Smooth muscle cell (in vitro differentiated cells): ENCODE measurements at regions not wholly inside any gene's neighbourhood (a gene's known extent, or its start where the extent isn't known, plus 50 kb on each side); places are given as distances from the start of the nearest gene placed in this dataset.

ENCODE experiments used
- DNase-seq: peaks from one replicate; lab custom pipeline; 2025; ENCODE audit not compliant: unreplicated experiment; lab: John Stamatoyannopoulos, UW
- H2AFZ ChIP-seq: fragments of 200-600 bp; sonication (generic); 2 replicates; pipeline ENCODE4 v1.6.0; 2016; ENCODE audit warnings: antibody characterized with exemption, low read depth, mild to moderate bottlenecking
- H3F3A ChIP-seq: fragments of 200-600 bp; sonication (generic); 2 replicates; pipeline ENCODE4 v1.6.0; 2017; ENCODE audit warnings: antibody characterized with exemption, low read depth
- H3K27ac ChIP-seq: fragments of 200-600 bp; sonication (generic); 2 replicates; pipeline ENCODE4 v1.5.1; 2016; ENCODE audit warnings: low read depth, mild to moderate bottlenecking
- H3K27me3 ChIP-seq: fragments of 200-600 bp; sonication (generic); 2 replicates; pipeline ENCODE4 v1.6.1; 2016; ENCODE audit warnings: low read depth, mild to moderate bottlenecking
- H3K36me3 ChIP-seq: fragments of 200-600 bp; sonication (generic); 2 replicates; pipeline ENCODE4 v1.5.1; 2016; ENCODE audit warnings: low read depth
- H3K4me1 ChIP-seq: fragments of 200-600 bp; sonication (generic); 2 replicates; pipeline ENCODE4 v1.5.1; 2016; ENCODE audit warnings: low read depth
- H3K4me2 ChIP-seq: fragments of 200-600 bp; sonication (generic); 2 replicates; pipeline ENCODE4 v1.6.0; 2016; ENCODE audit warnings: mild to moderate bottlenecking
- H3K4me3 ChIP-seq: fragments of 200-600 bp; sonication (generic); 2 replicates; pipeline ENCODE4 v1.5.1; 2016; ENCODE audit warnings: mild to moderate bottlenecking
- H3K79me2 ChIP-seq: fragments of 200-600 bp; sonication (generic); 2 replicates; pipeline ENCODE4 v1.6.0; 2016; ENCODE audit warnings: low read depth, mild to moderate bottlenecking
- H3K9ac ChIP-seq: fragments of 200-600 bp; sonication (generic); 2 replicates; pipeline ENCODE4 v1.6.0; 2016; ENCODE audit warnings: low read depth
- H3K9me3 ChIP-seq: fragments of 200-600 bp; sonication (generic); replicated peaks from 2 replicates; pipeline ENCODE4 v1.5.1; 2016; ENCODE audit warnings: low read depth
- H4K20me1 ChIP-seq: fragments of 200-600 bp; sonication (generic); 2 replicates; pipeline ENCODE4 v1.6.0; 2016; ENCODE audit warnings: low read depth
- CTCF ChIP-seq: fragments of 200-600 bp; sonication (generic); IDR thresholded peaks from 2 replicates; pipeline ENCODE4 v1.5.1; 2017; ENCODE audit warnings: borderline replicate concordance, mild to moderate bottlenecking, antibody characterized with exemption; ENCODE audit not compliant: insufficient read depth, poor library complexity, severe bottlenecking
- WGBS: methylation state at CpG from one replicate; pipeline ENCODE4 v1.1.7; 2016; ENCODE audit warnings: low lambda C conversion rate; 5-methylcytosine and 5-hydroxymethylcytosine counted together

GRCh38 chr2:236974148-236974547, 111.5 kb upstream of the COPS8 start:
- H3K4me2 ChIP-seq, result no peak overlapping the region
- TF ChIP-seq CTCF, result no peak
- H3K36me3 ChIP-seq, result no peaks in the 10 kb centered on the region
- peaks cover 11% of the 10 kb centered on the region for H3K4me1 ChIP-seq
- H3K9ac ChIP-seq, result no peak overlapping the region
- H3K79me2 ChIP-seq, result no peaks in the 10 kb centered on the region
- H3K27me3 ChIP-seq, result no peaks in the 10 kb centered on the region
- peaks cover 7% of the 10 kb centered on the region for H3F3A ChIP-seq
- no peak overlapping the region for H3K4me3 ChIP-seq
- no peak overlapping the region for H3K27ac ChIP-seq
- no peak overlapping the region for H2AFZ ChIP-seq
- H3K9me3 ChIP-seq, result no peaks in the 10 kb centered on the region
- no peaks in the 10 kb centered on the region for H4K20me1 ChIP-seq
- DNase-seq, result no peak

GRCh38 chr2:236974752-236975151, 110.9 kb upstream of the COPS8 start:
- WGBS, result 84% methylated on average over 8 of the region's 8 CpGs
- DNase-seq, result no peak
- H3K9ac ChIP-seq, result no peak overlapping the region
- no peaks in the 10 kb centered on the region for H3K9me3 ChIP-seq
- H3K27ac ChIP-seq, result no peak overlapping the region
- peaks cover 11% of the 10 kb centered on the region for H3K4me1 ChIP-seq
- H3K79me2 ChIP-seq, result no peaks in the 10 kb centered on the region
- peaks cover 7% of the 10 kb centered on the region for H3F3A ChIP-seq
- H3K27me3 ChIP-seq, result no peaks in the 10 kb centered on the region
- no peak overlapping the region for H2AFZ ChIP-seq
- H3K4me3 ChIP-seq, result no peak overlapping the region
- H3K36me3 ChIP-seq, result no peaks in the 10 kb centered on the region
- no peak overlapping the region for H3K4me2 ChIP-seq
- H4K20me1 ChIP-seq, result no peaks in the 10 kb centered on the region
- TF ChIP-seq CTCF, result no peak

- Histone ChIP-seq H3K4me1 (peaks cover 11% of the 10 kb centered on the region), H3K27me3 (no peaks in the 10 kb centered on the region), H3K36me3 (no peaks in the 10 kb centered on the region), H4K20me1 (no peaks in the 10 kb centered on the region), H3K27ac (no peak overlapping the region), H3F3A (peaks cover 7% of the 10 kb centered on the region), H2AFZ (no peak overlapping the region), H3K79me2 (no peaks in the 10 kb centered on the region), H3K9ac (no peak overlapping the region), H3K4me3 (no peak overlapping the region), H3K9me3 (no peaks in the 10 kb centered on the region), H3K4me2 (no peak overlapping the region)
- WGBS, result 92% methylated on average over 5 of the region's 5 CpGs
- TF ChIP-seq CTCF, result no peak
- DNase-seq, result no peak
Observed at GRCh38 chr2:236975766-236976165, 109.9 kb upstream of the COPS8 start.

GRCh38 chr2:236976266-236977062, 109.2 kb upstream of the COPS8 start:
- no peak for TF ChIP-seq CTCF
- Histone ChIP-seq H3K27ac (no peak overlapping the region), H3K4me3 (no peak overlapping the region), H3K36me3 (no peaks in the 10 kb centered on the region), H3K9me3 (no peaks in the 10 kb centered on the region), H3K79me2 (no peaks in the 10 kb centered on the region), H3F3A (peaks cover 7% of the 10 kb centered on the region), H3K4me2 (no peak overlapping the region), H2AFZ (no peak overlapping the region), H3K9ac (no peak overlapping the region), H3K27me3 (no peaks in the 10 kb centered on the region), H3K4me1 (peaks cover 11% of the 10 kb centered on the region), H4K20me1 (no peaks in the 10 kb centered on the region)
- 81% methylated on average over 8 of the region's 8 CpGs for WGBS
- DNase-seq, result no peak
